Activated CD4-positive, CD25-positive, alpha-beta regulatory T cell treated with anti-CD3 and anti-CD28 coated beads, Interleukin-2, amount 50 U/mL, for 16 hours (primary cell): ENCODE measurements at regions not wholly inside any gene's neighbourhood (a gene's known extent, or its start where the extent isn't known, plus 50 kb on each side); places are given as distances from the start of the nearest gene placed in this dataset.

ENCODE experiments used
- DNase-seq: peaks from one replicate; pipeline ENCODE4 v3.0.0-alpha.2; 2020; ENCODE audit warnings: low read depth, low spot score

DNA sequence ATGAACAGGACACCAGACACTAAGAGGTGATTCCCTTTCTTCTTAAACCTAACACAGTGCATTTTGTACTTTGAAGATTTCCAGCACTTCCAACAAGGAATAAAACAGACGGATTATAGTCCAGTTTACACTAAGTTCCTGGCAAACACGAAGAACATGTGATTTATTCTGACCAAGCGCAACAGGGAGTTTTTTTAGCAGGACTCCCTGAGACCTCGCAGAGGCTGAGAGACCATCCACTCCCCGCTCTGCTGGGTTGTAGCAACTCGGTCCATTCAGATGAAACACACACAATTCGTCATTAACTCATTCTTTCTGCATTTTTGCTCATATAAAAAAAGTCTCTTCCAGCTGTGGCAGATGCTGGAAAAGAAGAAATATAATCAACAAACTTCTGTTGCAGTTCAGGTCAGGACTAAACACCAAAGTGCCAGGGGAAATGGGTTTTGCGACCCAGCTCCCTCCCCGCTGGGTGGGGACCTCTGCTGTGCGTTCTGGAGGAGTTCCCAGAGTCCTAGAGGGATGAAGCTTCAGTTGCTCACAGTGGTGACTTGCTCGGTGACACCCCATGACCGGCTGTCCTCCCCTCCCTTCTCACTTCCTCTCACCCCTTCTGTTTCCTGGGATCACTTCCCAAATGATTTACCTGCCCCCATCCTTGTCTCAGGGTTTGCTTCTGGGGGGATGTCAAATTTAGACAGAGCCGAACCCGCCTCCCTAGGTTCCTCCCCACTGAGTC, 52.5 kb downstream of the KCNF1 start:
- DNase-seq = no peak

DNA sequence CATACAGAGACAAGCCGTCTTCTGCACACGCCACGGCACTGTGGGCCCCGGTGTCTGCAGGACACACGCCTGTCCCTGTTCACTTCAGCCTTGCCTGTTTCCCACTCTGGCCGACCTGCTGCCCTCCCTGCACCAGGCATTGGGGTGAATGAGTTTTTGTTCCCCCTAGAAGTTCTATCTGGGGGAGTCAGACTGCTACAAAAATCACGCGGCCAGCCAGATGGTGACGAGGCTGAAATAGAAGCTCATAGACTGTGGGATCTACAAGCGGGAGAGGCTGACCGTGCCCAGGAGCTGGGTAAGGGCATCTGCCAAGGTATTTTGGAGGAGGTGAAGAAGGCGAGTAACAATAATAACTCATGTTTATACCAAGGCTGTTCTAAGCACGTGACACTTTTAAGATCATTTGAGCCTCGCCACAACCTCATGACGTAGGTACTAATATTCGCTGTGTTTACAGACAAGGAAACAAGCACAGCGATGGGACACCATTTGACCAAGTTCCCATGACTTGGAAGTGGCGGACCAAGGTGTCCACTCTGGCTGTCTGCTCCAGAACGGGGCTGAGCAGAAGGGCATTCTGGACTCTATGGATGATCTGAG, 53.6 kb downstream of the KCNF1 start:
- DNase-seq = no peak

DNA sequence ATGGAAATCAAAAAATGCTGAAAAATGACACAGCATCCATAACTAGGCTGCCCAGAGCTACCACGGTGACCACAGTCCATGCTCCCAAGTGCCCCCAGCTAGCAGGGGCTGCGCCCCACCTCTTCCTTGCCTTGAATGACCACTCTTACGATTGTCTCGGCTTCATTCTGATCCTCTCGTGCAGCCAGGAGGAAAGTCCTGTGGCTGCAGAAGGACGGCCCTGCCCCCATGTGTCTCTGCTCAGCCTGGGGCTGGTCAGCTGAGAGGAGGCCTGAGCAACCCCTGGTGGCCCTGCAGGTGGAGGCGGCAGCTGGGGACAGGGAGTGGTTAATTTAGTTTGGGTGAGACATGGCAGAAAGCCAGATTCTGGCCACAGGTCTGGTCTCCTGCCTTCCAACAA, 54.3 kb downstream of the KCNF1 start:
- DNase-seq = no peak

DNA sequence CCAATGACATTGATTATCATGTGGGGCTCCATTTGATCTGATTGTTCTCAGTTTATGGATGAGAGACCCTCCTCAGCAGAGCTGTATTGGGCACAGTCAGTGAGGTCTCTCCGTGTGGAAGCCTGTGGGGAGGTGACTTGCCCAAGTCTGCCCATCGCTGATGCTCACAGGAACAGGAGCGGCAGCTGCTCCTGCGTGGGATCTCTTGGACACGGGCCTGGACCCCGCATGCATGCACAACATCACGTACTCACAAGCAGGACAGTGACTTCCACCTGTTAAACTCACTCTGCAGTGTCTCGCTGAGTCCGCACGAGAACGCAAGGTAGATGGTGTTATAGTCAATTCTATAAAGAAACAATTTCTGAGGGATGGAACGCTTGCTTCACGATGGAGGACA, 55.0 kb downstream of the KCNF1 start:
- no peak for DNase-seq

DNA sequence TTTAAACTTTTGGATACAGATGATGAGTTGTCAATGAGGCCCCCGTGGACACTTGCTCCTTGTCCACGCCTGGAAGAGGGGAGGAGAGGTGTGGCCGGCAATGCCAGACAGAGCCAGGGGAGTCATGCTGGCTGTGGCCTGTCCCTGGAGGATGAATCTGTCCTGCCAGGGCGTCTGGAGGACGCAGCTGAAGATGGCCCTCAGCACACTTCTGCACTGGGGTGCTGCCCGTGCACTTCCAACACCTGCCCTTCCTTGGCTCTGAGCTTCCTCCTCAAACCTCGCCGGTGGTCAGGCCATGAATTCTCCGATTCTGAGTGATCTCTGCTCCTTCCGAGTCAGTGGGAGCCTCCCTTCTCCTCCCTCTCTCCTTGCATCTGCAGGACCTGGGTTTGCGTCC, 56.4 kb downstream of the KCNF1 start:
- DNase-seq = no peak

DNA sequence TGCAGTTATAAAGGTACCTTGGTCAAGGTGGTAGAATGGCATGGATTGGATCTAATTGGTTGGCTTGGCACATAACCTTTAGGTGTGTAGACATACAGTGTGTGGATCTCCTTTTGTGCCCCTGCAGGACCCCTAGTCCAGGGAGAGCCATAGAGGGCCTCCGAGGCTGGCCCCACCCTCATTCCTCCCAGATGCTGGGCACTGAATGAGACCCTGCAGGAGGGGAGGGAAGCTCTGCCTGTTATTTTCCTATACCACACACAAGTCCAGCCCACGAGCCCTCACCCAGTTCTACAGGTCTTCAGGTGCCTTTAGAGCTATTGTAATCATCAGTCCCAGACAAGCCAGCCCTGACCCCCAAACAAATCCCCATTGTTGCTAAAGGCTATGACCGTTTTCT, 58.9 kb downstream of the KCNF1 start:
- no peak for DNase-seq

DNA sequence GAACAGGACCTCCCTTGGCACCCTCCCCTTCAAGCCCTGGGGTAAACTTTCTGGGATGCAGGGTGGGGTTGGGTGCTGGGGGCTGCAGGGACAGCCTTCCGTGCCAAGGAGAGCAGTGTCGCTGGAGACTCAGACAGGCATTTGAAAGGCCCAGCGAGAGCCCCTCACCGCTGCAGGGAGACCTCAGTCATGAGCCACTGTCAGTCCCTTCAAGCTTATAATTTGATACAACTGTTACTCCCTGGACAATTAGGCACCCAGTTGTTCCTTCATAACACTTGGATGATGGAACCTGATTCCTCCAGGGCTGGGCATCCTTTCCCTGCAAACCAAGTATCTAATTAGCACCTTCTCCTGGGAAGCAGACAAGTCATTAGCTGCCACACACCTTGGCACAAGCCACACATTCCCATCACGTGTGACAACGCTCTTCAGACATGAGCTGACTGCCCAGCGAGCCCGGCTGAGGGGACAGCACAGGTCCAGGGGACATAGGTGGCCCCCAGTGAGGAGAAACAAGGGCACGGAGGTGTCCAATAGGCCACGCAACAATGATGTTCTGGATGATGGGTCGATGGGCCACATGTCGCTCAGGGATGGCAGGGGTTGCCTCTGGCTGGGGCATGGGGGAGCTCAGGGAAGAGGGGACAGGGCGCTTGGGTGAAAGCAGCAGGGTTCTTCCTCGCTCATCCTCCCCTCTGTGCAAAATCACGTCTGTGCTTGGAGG, 59.6 kb downstream of the KCNF1 start:
- DNase-seq = no peak

DNA sequence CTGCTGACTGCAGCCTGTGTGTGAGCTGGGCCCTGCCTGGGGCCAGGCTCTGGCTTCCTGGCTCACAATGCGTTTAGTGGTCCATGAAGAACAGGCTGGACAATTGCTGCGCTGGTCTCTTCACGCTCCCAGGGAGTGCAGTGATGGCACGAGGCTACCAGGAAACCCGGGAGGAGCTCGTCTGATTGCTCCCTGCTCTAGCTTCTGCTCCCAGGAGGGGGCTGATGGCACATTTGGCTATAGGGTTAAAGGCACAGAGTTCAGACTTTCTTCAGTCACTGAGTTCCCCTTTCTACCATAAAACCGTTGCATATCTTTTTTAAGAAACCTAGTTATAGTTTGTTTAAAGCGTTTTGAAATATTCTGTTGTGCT, 60.1 kb downstream of the KCNF1 start:
- no peak for DNase-seq

DNA sequence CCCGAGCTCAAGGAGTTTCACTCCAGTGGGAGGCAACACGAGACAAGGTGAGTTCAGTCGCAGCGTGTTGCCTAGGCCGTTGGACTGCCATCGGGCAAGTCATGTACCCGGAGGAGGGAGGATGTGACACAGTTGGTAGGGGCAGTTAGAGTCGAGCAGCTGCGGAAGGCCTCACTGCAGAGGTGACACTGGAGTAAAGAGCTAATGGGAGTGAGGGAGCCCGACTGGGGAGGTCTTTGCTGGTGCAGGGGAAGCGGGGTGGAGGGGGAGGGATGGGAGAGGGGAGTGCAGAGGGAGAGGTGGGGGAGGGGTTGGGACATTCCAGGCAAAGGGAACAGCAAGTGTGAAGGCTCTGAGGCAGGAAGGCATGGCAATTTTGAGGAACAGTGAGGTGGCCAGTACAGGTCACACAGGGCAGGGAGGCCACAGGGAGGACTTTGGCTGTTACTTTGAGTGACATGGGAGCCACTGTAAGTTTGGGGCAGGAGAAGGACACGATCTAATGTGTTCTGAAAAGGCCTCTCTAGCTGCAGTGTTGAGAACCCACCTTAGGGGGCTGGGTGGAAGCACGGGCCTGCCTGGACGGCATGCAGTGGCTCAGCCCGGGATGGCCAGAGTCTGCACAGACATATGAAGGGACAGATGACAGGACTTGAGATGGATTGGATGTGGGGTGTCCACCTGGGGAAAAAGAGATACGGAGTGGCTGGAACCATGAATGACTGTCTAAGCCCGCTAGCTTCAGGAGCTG, 61.1 kb downstream of the KCNF1 start:
- DNase-seq = no peak

DNA sequence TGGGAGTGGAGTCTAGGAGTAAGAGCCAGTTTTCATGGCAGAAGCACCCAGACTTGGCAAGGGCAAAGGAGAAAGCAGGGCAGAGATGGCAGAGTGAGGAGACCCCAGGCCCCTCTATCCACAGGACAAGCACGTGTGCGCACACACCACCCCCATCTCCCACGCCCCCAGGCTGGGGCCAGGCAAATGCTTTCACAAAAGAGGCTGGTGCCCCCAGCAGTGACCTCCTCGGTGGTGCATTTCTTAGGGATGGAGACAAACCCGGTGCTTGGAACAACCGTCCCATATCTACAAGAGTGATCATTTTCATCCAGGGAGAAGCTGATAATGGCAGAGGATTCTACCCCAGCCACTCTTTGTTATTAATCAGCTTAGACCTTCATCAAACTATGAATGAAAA, 62.0 kb downstream of the KCNF1 start:
- DNase-seq = no peak

DNA sequence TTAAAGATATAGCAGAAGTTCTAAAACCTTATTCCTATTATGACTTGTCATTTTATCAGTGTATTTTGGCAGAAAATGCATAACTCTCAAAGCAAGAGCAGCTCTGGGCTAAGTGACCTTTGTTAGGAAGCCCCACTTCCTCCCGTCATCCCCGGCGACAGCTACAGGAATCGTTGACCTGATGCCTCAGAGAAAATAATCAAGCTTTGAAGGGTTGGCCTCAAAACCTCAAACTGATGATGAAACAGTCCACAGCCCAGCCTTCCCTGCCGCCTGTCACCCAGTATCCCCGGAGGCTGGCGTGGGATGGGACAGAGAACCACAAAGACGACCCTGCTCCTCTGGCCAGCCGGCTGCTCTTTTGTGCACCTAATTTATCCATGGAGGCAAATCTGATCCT, 65.3 kb downstream of the KCNF1 start:
- no peak for DNase-seq

DNA sequence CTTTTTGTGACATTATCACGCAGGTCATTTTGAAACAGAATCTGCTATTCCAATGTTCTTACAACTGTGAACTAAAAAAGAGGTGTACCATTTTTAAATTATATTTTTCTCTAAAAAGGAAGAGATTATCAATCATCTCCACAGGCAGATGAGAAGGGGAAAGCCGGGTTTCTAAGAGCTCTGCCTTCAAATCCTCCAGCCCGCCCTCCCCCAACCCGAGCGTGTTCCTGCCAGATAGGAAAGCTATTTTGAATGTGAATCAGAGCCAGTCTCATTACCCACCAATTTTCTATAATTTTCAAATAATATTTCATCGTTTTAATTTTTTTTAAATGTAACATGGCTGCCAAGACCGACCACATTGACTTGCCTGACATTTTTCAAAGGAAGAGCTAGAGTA, 65.9 kb downstream of the KCNF1 start:
- DNase-seq = no peak

DNA sequence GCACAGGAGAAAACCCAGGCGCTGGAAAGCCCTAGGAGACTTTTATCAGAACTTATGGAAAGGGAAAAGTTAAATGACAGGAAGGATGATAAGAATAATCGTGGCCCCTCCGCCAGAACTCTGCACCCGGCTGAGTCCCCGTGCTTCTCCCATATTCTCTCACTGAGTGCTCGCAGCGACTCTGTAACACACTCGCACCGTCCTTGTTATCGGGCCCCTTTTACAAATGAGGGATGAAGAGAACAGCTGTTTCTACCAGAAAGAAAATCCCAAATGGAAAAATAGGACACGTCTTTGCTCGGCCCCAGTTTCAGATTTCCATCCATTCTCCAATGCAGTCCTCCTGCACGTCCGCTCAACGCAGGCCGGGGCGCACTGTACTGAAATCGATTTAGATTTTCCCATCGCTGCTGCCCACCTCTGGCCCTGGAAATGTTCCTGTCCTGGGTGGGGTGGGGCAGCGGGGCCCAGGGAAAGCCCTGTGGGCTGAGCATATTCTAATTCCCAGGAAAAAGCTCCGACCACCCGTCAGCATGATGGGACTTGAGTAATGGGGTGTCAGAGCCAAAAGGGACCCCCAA, 66.4 kb downstream of the KCNF1 start:
- DNase-seq = no peak

DNA sequence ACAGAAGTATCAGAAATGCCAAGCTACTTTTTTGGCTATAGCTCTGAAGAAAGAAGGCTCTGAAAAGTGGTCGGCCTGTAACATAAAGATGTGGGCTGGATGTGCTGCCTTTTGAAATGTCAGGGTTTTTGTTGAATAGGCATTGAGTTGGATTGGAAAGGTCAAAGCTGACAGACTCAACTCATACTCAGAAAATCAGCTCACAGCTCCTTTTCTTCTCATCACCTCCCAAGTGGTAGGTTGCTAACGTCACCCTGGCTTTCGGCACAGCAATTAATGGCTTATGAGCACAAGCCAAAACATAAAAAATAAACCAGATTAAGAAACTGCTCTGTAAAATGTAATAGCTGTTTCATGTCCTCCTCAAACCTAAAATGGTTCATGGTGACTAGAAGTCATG, 68.3 kb downstream of the KCNF1 start:
- no peak for DNase-seq

DNA sequence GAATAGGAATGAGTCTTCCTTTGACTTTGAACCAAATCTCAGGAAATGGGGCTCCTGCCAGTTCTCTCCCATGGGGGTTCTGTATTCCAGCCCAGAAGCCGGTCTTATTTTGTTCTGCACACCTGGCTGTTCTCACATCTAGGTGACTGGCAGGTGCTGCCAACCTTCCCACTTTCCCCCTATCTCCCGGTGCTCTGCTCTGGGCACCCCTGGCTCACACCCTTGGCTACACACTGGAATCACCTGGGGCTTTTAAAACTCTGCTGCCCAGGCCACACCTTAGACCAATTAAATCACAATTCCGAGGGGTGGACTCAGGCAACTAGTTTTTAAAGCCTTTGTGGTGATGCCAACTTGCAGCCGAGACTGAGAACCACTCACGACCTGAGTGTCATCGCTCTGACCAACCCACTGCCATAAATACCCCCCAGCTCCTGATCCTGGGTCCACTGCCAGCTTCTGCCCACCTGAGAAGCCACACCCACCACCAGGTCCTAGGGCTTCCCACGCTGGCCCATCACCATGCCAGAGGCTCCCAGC, 69.2 kb downstream of the KCNF1 start:
- DNase-seq = no peak

DNA sequence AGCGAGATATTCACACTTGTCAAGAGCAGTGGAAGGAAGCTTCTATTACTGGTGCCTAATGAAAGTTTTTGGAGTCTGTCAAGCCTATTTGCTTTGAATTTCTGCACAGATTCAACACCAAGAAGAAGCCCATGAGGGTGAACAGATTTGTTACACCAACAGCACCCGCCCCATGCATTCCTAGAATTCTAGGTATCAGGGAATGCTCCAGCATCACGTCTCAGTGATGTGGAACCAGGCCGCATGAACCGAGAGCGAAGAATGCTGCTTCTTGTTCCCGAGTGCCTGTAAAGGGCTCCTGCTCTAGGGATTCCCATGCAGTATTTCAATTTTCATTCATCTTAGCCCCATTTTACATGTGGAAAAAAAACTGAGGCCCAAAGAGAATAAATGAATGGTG, 69.7 kb downstream of the KCNF1 start:
- no peak for DNase-seq

DNA sequence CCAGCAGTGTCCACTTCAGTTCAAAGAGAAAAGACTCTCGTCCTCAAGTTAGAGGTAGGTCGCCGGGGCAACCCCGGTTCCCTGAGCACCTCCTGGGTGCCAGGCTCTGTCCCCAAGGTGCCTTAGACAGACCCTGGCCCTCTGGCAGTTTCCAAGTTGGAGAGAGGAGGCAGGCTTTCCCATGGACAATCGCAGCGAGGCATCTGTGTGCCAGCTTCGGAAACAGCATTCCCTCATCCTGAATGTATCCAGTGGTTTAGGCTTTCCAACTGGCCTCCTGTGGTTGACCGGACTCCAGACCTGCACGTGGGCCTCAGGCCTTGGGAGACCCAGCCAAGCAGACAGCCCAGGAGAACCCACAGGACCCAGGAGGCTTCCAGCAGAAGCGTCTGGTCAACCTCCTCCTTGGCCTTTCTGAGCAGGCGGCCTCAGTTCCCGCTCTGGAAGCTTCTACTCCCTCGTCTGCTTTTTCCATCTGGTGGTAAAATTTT, 70.3 kb downstream of the KCNF1 start:
- DNase-seq = no peak

DNA sequence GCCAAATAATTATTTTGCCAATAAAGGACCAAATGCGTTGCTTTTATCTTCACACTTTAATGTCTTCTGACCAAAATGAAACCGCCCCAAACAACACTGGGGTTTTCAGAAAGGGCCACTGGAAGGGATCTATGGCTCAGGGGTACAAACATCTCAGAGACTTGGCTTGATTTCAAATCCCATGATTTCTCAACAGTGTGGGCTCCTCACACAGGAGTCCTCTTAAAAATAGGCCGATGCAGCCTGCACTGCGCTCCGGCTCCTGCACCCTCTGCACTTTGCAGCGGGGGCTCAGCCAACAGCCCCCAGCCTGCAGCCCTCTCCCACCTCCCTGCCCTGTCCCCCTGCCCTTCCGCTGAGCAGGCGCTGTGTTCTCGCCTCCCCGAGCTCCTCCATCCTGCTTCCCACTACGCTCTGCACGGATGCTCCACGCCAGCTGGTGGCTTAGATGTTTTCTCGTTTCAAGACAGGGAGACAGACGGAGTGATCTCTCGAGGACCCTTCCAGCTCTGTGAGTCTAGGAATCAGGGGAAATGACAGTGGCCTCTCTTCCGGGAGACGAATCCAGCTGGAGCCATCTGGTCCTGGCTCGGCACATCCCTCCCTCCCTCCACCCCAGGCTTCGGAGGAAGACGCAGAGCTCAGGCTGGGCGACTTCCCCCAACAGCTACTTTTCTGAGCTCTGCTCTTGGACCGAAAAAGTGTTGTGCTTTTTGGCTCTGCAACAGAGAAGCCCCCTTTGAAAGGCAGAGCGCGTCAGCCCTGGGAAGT, 71.4 kb downstream of the KCNF1 start:
- no peak for DNase-seq

DNA sequence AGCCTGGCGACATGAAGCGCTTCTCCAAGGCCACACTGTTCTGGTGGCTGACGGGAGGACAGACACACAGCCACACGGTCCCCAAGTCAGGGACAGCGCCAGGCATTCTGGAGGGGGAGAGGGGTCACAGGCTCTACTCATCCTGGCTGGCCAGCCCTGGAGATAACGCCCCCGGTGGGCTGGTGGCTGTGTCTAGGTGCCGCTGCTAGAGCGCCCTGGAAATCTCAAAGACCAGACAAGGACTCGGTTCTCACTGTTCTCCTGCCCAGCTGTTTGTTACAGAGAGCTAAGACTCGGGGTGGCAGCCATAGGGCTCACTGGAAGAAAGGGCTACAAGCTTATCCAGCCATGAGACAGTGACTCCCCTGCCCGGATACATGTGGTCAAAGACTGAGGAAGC, 72.0 kb downstream of the KCNF1 start:
- no peak for DNase-seq

DNA sequence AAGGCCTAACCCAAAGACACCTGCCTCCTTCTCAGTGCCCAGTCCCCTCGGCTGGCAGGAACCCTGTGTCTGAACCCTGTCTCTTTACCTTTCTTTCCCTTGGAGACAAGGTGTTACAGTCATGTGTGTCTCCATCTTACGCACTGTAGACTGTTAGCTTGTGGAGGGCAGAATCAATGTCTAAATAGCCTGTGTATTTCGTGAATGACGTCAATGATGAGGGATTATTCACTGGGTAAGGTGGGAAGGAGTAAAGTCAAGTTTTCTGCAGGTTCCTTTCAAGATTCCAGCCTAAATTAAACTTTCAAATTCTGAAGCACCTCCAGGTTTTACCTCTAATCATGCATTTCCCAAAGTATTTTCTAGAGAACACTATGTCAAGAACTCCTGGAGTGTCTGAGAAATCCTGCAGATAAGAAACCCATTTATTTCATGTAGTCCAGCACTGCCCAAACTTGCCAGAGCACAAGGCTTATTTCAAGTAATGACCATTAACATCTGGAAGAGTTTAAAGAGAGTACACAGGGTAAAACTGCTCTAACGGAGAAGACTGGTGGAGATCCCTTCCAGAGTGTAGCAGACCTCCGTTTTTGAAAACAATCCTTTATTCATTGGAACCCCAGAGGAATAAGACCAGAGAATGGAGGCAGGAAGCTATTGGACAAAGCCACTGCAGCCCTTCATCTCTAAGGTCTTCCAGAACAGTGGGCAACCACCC, 72.8 kb downstream of the KCNF1 start:
- no peak for DNase-seq
